ENCODE measurements at regions not wholly inside any gene's neighbourhood (a gene's known extent, or its start where the extent isn't known, plus 50 kb on each side); places are given as distances from the start of the nearest gene placed in this dataset.

DNA sequence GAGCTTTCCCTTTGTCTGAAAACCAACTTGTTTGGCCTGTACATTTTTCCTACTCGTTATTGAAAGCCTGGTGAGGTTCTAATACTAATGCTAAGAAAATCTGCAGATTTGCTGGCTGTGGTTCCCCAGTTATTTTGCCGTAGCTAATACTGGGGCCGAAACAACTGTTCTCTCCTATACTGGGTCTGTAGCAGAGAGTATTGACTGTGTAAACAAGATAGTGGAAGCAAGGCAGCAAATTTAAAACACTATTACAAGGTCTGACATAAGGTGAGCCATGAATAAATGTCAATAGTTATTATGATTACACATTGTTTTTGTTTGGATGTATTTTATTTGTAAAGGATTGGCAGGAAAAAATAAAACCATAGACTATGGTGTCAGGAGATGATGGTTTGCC is 1244.0 kb downstream of the AACS start:
- TF ChIP-seq, protein P1, sequence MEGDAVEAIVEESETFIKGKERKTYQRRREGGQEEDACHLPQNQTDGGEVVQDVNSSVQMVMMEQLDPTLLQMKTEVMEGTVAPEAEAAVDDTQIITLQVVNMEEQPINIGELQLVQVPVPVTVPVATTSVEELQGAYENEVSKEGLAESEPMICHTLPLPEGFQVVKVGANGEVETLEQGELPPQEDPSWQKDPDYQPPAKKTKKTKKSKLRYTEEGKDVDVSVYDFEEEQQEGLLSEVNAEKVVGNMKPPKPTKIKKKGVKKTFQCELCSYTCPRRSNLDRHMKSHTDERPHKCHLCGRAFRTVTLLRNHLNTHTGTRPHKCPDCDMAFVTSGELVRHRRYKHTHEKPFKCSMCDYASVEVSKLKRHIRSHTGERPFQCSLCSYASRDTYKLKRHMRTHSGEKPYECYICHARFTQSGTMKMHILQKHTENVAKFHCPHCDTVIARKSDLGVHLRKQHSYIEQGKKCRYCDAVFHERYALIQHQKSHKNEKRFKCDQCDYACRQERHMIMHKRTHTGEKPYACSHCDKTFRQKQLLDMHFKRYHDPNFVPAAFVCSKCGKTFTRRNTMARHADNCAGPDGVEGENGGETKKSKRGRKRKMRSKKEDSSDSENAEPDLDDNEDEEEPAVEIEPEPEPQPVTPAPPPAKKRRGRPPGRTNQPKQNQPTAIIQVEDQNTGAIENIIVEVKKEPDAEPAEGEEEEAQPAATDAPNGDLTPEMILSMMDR (IDR thresholded peaks at IDR 0.05; ENCODE audit: insufficient read depth, low read length, poor library complexity, severe bottlenecking): no peak
- H3K36me3 ChIP-seq (ENCODE audit: control insufficient read depth, insufficient read depth, low read length): no peaks in the 10 kb centered on the region
- DNase-seq (ENCODE audit: extremely low read depth, insufficient read length): no peak
- no peaks in the 10 kb centered on the region for H3K27me3 ChIP-seq (replicated peaks; ENCODE audit: control insufficient read depth, insufficient read depth, low read length)
- no peak overlapping the region for H3K4me3 ChIP-seq (replicated peaks; ENCODE audit: low read depth, low read length)

DNA sequence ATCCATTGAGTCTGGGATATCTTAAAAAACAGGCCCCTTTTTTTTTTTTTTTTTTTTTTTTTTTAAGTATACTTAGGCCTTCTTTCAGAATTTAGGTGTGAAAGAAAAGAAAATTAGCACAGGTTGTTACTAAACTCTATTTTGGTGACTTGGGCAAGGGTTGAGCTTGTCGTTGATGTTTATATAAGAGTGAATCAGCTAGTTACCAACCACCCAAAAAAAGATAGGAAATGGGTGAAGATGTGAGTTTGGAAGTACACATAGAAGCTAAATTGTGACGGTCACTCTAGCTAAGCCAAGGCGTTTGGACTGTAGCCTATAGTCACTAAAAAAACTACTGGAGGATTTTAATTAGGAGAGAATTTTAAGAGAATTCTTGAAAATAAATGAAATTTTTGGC is 1247.2 kb downstream of the AACS start:
- TF ChIP-seq, protein P1 (IDR thresholded peaks at IDR 0.05; ENCODE audit: insufficient read depth, low read length, poor library complexity, severe bottlenecking): no peak
- no peak for DNase-seq (ENCODE audit: extremely low read depth, insufficient read length)
- no peak overlapping the region for H3K4me3 ChIP-seq (replicated peaks; ENCODE audit: low read depth, low read length)
- no peaks in the 10 kb centered on the region for H3K27me3 ChIP-seq (replicated peaks; ENCODE audit: control insufficient read depth, insufficient read depth, low read length)
- no peaks in the 10 kb centered on the region for H3K36me3 ChIP-seq (ENCODE audit: control insufficient read depth, insufficient read depth, low read length)

DNA sequence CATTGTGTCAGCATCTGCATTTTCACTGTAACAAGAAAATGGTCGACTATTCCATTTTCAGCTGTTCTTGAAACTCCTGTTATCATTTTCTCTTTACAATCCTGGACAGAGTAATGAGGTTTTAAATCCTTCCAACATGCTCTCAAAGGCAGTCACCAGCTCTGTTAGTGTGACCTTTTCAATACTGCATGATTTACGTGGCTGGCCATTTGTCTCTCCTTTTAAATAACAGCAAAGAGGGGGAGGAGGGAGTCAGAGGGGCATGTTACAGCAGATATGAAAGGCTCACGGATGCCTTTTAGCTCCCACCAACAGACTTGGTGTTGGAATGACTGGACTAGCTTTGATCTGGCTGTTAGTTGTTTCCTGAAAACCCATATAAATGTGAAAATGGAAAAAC is 1251.2 kb downstream of the AACS start:
- no peaks in the 10 kb centered on the region for H3K27me3 ChIP-seq (replicated peaks; ENCODE audit: control insufficient read depth, insufficient read depth, low read length)
- no peak for DNase-seq (ENCODE audit: extremely low read depth, insufficient read length)
- no peak overlapping the region for H3K4me3 ChIP-seq (replicated peaks; ENCODE audit: low read depth, low read length)
- TF ChIP-seq, protein P1 (IDR thresholded peaks at IDR 0.05; ENCODE audit: insufficient read depth, low read length, poor library complexity, severe bottlenecking): no peak
- no peaks in the 10 kb centered on the region for H3K36me3 ChIP-seq (ENCODE audit: control insufficient read depth, insufficient read depth, low read length)

DNA sequence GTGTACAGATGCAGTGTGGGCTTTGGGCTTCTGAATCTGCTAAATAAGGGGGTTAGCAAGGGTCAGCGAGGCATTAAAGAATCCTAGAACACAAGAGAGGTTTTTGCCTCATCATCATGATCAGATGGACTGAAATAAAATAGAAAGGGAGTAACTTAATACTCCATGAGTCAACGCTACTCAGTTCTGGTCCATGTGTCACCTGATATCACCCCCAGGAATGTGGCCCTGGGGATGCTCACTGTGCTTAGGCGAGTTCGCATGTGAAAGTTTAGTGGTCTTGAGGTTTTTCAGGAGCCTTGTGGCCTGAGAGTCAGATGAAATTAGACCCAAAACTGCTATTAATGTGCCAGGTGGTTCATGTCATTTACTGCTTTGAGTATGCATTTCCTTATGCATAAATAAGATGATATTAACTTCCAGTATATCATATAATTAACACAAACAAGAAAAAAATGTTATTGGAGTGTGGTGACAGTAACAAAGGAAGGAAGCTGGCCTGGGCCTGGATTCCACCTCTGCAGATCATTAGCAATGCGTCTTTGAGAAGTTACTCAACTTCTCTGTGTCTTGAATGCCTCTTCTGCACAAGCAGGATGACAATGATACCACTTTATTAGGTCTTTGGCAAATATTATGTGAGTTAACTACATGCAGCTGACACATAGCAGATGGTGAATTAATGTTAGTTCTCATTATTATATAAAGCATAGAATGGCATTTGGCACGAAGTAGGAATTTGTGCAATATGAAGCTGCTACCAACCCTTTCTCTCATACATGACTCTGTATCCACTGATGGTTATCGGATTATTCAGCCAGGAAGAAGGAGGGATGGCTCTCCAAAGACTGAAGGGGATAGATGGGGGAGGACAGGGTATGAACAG is 1272.6 kb downstream of the AACS start:
- Histone ChIP-seq H3K36me3 (ENCODE audit: control insufficient read depth, insufficient read depth, low read length) (no peaks in the 10 kb centered on the region), H3K27me3 (replicated peaks; ENCODE audit: control insufficient read depth, insufficient read depth, low read length) (no peaks in the 10 kb centered on the region), H3K4me3 (replicated peaks; ENCODE audit: low read depth, low read length) (no peak overlapping the region)
- TF ChIP-seq, protein P1 (IDR thresholded peaks at IDR 0.05; ENCODE audit: insufficient read depth, low read length, poor library complexity, severe bottlenecking): no peak
- no peak for DNase-seq (ENCODE audit: extremely low read depth, insufficient read length)

DNA sequence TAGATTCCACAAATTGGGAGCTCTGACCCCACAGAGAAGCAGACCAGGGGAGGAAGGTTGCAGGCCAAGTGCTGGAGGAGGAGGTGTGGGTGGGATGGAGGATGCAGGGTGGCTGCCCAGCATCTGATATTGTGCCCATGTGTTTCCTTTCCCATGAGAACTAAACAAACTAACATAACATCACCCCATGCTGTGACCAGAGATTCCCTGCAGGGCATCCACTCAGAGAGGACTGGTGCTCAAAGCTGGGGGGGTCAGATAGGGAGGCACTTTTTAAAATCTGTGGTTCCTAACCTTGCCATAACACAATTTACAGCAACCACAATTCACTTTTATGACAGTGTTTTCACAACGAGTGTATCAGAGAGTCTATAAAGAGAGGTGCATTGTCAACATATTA is 1277.6 kb downstream of the AACS start:
- TF ChIP-seq, protein P1 (IDR thresholded peaks at IDR 0.05; ENCODE audit: insufficient read depth, low read length, poor library complexity, severe bottlenecking): no peak
- no peak for DNase-seq (ENCODE audit: extremely low read depth, insufficient read length)

More for the DNA sequence above, 1277.6 kb downstream of the AACS start:
- no peaks in the 10 kb centered on the region for H3K27me3 ChIP-seq (replicated peaks; ENCODE audit: control insufficient read depth, insufficient read depth, low read length)
- H3K4me3 ChIP-seq (replicated peaks; ENCODE audit: low read depth, low read length): no peak overlapping the region
- H3K36me3 ChIP-seq (ENCODE audit: control insufficient read depth, insufficient read depth, low read length): no peaks in the 10 kb centered on the region

Measured in GM06990 (cell line).